ENCODE measurements at regions not wholly inside any gene's neighbourhood (a gene's known extent, or its start where the extent isn't known, plus 50 kb on each side); places are given as distances from the start of the nearest gene placed in this dataset.

- Histone ChIP-seq H4K20me1 (replicated peaks; ENCODE audit: control insufficient read depth, extremely low read depth, insufficient read depth, low read length) (no peaks in the 10 kb centered on the region), H3K4me2 (ENCODE audit: insufficient read depth, low read length) (no peak overlapping the region), H3K79me2 (ENCODE audit: control insufficient read depth, insufficient read depth, low read length) (no peaks in the 10 kb centered on the region), H3K4me1 (ENCODE audit: control insufficient read depth, extremely low read depth, insufficient read depth, low read length) (no peaks in the 10 kb centered on the region), H3K9me1 (replicated peaks; ENCODE audit: control insufficient read depth, extremely low read depth, insufficient read depth, low read length) (no peaks in the 10 kb centered on the region), H3K4me3 (replicated peaks in 1 of 3; ENCODE audit: insufficient read depth in 1 of 3, low read depth in 1 of 3, low read length in 3 of 3) (no peak overlapping the region), H2AFZ (ENCODE audit: low read depth, low read length) (no peak overlapping the region), H3K36me3 (ENCODE audit: control insufficient read depth in 2 of 2, extremely low read depth in 1 of 2, insufficient read depth in 2 of 2, low read length in 2 of 2) (no peaks in the 10 kb centered on the region), H3K9ac (replicated peaks; ENCODE audit: extremely low read depth, insufficient read depth, low read length) (no peak overlapping the region), H3K9me3 (replicated peaks; ENCODE audit: control insufficient read depth, insufficient read depth, low read length) (no peaks in the 10 kb centered on the region), H3K27me3 (ENCODE audit: control insufficient read depth in 2 of 2, insufficient read depth in 2 of 2, low read length in 2 of 2) (peaks cover 2 to 4% of the 10 kb centered on the region in 2 experiments), H3K27ac (ENCODE audit: insufficient read depth, low read depth, low read length) (no peak overlapping the region)
- CTCF ChIA-PET, result no interaction called here
- no peak for TF ChIP-seq GATA2 (IDR thresholded peaks at IDR 0.05; ENCODE audit: insufficient read depth, insufficient read length, low read depth, low read length)
- TF ChIP-seq POLR2AphosphoS5 (IDR thresholded peaks at IDR 0.05; ENCODE audit: insufficient read depth, low read depth, low read length), result no peak
- TF ChIP-seq EZH2 (IDR thresholded peaks at IDR 0.05; ENCODE audit: borderline replicate concordance, low read depth, low read length, severe bottlenecking), result no peak
- TF ChIP-seq MAX (IDR thresholded peaks at IDR 0.05; ENCODE audit: insufficient read depth, insufficient read length), result no peak
- TF ChIP-seq FOS (IDR thresholded peaks at IDR 0.05; ENCODE audit: borderline replicate concordance, insufficient read depth, low read length), result no peak
- no peak for TF ChIP-seq MYC (IDR thresholded peaks at IDR 0.05; ENCODE audit: low read depth, low read length)
- no peak for TF ChIP-seq CTCF (IDR thresholded peaks at IDR 0.05; ENCODE audit: extremely low read depth in 1 of 2, insufficient read depth in 1 of 2, low read depth in 1 of 2, low read length in 2 of 2)
- TF ChIP-seq POLR2A (IDR thresholded peaks at IDR 0.05; ENCODE audit: low read depth, low read length), result no peak
- no peak for TF ChIP-seq JUN (IDR thresholded peaks at IDR 0.05; ENCODE audit: borderline replicate concordance, insufficient read depth, insufficient read length, low read depth)
- FAIRE-seq (no peak), DNase-seq (ENCODE audit: low read depth, low spot score) (no peak)
- dilution Hi-C loops (cut with MboI; ENCODE audit: extremely low pct_ligation_motif_present, low sequenced_read_pairs), result no loop called here
- intact Hi-C loops (cut with micrococcal nuclease), result no loop called here
- no TSS peak for BruUV-seq (replicated peaks)
- POLR2A ChIA-PET, result no interaction called here
These were observed 119.0 kb downstream of the ARL4C start for GRCh38 chr2:234377761-234378391.
